SK-N-SH (cell line): ENCODE measurements at regions not wholly inside any gene's neighbourhood (a gene's known extent, or its start where the extent isn't known, plus 50 kb on each side); places are given as distances from the start of the nearest gene placed in this dataset.

Experiments
- CTCF ChIP-seq: fragments of 200-600 bp; sonication (generic); IDR thresholded peaks from 2 replicates; pipeline ENCODE4 v1.6.1; 2017; ENCODE audit warnings: antibody characterized with exemption, mild to moderate bottlenecking, moderate library complexity
- ELF1 ChIP-seq: IDR thresholded peaks from 2 replicates; pipeline ENCODE4 v1.4.0; 2012
- EZH2phosphoT487 ChIP-seq: fragments of 200-600 bp; sonication (generic); IDR thresholded peaks from 2 replicates; pipeline ENCODE4 v1.6.1; 2017; ENCODE audit warnings: low read depth, mixed run types, mild to moderate bottlenecking, antibody characterized with exemption, moderate library complexity, borderline replicate concordance
- FOXM1 ChIP-seq: IDR thresholded peaks from 2 replicates; pipeline ENCODE4 v1.4.0; 2012; ENCODE audit warnings: low read depth, mild to moderate bottlenecking
- GABPA ChIP-seq: IDR thresholded peaks from 2 replicates; pipeline ENCODE4 v1.4.0; 2012; ENCODE audit warnings: low read depth, mild to moderate bottlenecking
- POLR2AphosphoS5 ChIP-seq: IDR thresholded peaks from 2 replicates; pipeline ENCODE4 v1.6.1; 2012; ENCODE audit warnings: low read depth, low read length
- REST ChIP-seq: IDR thresholded peaks from 2 replicates; pipeline ENCODE4 v1.6.1; 2012; ENCODE audit warnings: mild to moderate bottlenecking, low read depth, low read length, moderate library complexity
- RFX5 ChIP-seq: IDR thresholded peaks from 2 replicates; pipeline ENCODE4 v1.6.1; 2012; ENCODE audit warnings: mild to moderate bottlenecking, improper control_type of control experiment, low read length
- SIN3A ChIP-seq: IDR thresholded peaks from 2 replicates; pipeline ENCODE4 v1.6.1; 2012; ENCODE audit warnings: low read depth, mild to moderate bottlenecking, low read length, moderate library complexity, borderline replicate concordance
- TAF1 ChIP-seq: IDR thresholded peaks from 2 replicates; pipeline ENCODE4 v1.6.1; 2012; ENCODE audit warnings: low read depth, mild to moderate bottlenecking, low read length, moderate library complexity, borderline replicate concordance
- TF ChIP-seq, protein P1 (sequence below): fragments of 150-350 bp; IDR thresholded peaks from 2 replicates; pipeline ENCODE4 v1.6.1; 2017; ENCODE audit warnings: antibody characterized with exemption, low read length, low read depth, borderline replicate concordance

GRCh38 chr11:41579546-41579945 is 120.1 kb upstream of the LRRC4C start:
- no peak for TF ChIP-seq REST
- TF ChIP-seq POLR2AphosphoS5, result no peak
- TF ChIP-seq FOXM1, result no peak
- no peak for TF ChIP-seq SIN3A
- TF ChIP-seq CTCF, result no peak
- TF ChIP-seq RFX5, result no peak
- TF ChIP-seq TAF1, result no peak
- no peak for TF ChIP-seq EZH2phosphoT487
- TF ChIP-seq, protein P1, sequence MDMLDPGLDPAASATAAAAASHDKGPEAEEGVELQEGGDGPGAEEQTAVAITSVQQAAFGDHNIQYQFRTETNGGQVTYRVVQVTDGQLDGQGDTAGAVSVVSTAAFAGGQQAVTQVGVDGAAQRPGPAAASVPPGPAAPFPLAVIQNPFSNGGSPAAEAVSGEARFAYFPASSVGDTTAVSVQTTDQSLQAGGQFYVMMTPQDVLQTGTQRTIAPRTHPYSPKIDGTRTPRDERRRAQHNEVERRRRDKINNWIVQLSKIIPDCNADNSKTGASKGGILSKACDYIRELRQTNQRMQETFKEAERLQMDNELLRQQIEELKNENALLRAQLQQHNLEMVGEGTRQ, result no peak
- TF ChIP-seq GABPA, result no peak
- no peak for TF ChIP-seq ELF1
